IMR-90 (cell line): ENCODE measurements at regions not wholly inside any gene's neighbourhood (a gene's known extent, or its start where the extent isn't known, plus 50 kb on each side); places are given as distances from the start of the nearest gene placed in this dataset.

Experiments used
- ATAC-seq: fragments of 200-7000 bp; cut with Tn5 transposase; 2 replicates; pipeline ENCODE4 v1.9.1; 2020; ENCODE audit warnings: low read depth, mild to moderate bottlenecking, moderate library complexity
- BruUV-seq: library from RNA; stranded (reverse); fragments of 400-500 nt; replicated peaks from 2 replicates; lab custom pipeline; 2021; lab: Mats Ljungman, UMichigan
- CTCF ChIA-PET: fragments of 300-600 bp; formaldehyde crosslinking; extraction: SDS; loops from one replicate; lab custom pipeline; 2021; ENCODE audit warnings: antibody characterized with exemption; lab: Yijun Ruan, JAX
- POLR2A ChIA-PET: fragments of 300-600 bp; sonication (Branson Sonifier 250); formaldehyde crosslinking; loops from one replicate; lab custom pipeline; 2022; ENCODE audit warnings: antibody characterized with exemption; ENCODE audit not compliant: unreplicated experiment; lab: Charles Lee
- DNase-seq: peaks from one replicate; pipeline ENCODE4 v3.0.0; 2013
- H2AFZ ChIP-seq: replicated peaks from 2 replicates; pipeline ENCODE3; 2013; ENCODE audit warnings: low read length, mild to moderate bottlenecking; ENCODE audit not compliant: poor library complexity
- H2AK5ac ChIP-seq: 2 replicates; pipeline ENCODE4 v1.6.1; 2013; ENCODE audit warnings: low read depth, low read length, inconsistent platforms
- H2AK9ac ChIP-seq: replicated peaks from 2 replicates; pipeline ENCODE3; 2013; ENCODE audit warnings: mild to moderate bottlenecking, low read depth, low read length, moderate library complexity; ENCODE audit not compliant: poor library complexity
- H2BK120ac ChIP-seq: 2 replicates; pipeline ENCODE4 v1.6.1; 2013; ENCODE audit warnings: low read depth, low read length, inconsistent platforms
- H2BK15ac ChIP-seq: 3 replicates; pipeline ENCODE4 v1.6.1; 2013; ENCODE audit warnings: low read depth, low read length, inconsistent platforms
- H2BK20ac ChIP-seq: 2 replicates; pipeline ENCODE4 v1.6.1; 2013; ENCODE audit warnings: low read depth, mild to moderate bottlenecking, inconsistent platforms, low read length, moderate library complexity
- H2BK5ac ChIP-seq: 2 replicates; pipeline ENCODE4 v1.6.1; 2013; ENCODE audit warnings: mild to moderate bottlenecking, low read depth, low read length, inconsistent platforms; ENCODE audit not compliant: poor library complexity, severe bottlenecking
- H3K14ac ChIP-seq: replicated peaks from 2 replicates; pipeline ENCODE4 v1.6.1; 2013; ENCODE audit warnings: low read depth, low read length, inconsistent platforms
- H3K18ac ChIP-seq: 2 replicates; pipeline ENCODE4 v1.6.1; 2013; ENCODE audit warnings: low read depth, low read length, control low read depth
- H3K23ac ChIP-seq: 2 replicates; pipeline ENCODE4 v1.6.1; 2013; ENCODE audit warnings: low read depth, low read length, inconsistent platforms
- H3K27ac ChIP-seq: 2 replicates; pipeline ENCODE4 v1.5.1; 2013; ENCODE audit warnings: mild to moderate bottlenecking, control low read depth, low read length; ENCODE audit not compliant: insufficient read depth
- H3K27me3 ChIP-seq: 2 replicates; pipeline ENCODE4 v1.6.1; 2013; ENCODE audit warnings: low read length; ENCODE audit not compliant: control insufficient read depth, insufficient read depth
- H3K36me3 ChIP-seq: 2 replicates; pipeline ENCODE4 v1.6.1; 2013; ENCODE audit warnings: low read length, mixed read lengths; ENCODE audit not compliant: control insufficient read depth, insufficient read depth
- H3K4ac ChIP-seq: 2 replicates; pipeline ENCODE4 v1.6.1; 2013; ENCODE audit warnings: low read depth, low read length, inconsistent platforms
- H3K4me1 ChIP-seq: 2 replicates; pipeline ENCODE4 v1.6.1; 2013; ENCODE audit warnings: low read length, mixed read lengths; ENCODE audit not compliant: control insufficient read depth, insufficient read depth
- H3K4me2 ChIP-seq: 2 replicates; pipeline ENCODE4 v1.6.1; 2013; ENCODE audit warnings: low read depth, mild to moderate bottlenecking, control low read depth, low read length, moderate library complexity
- H3K4me3 ChIP-seq: 2 replicates; pipeline ENCODE4 v1.5.1; 2013; ENCODE audit warnings: low read depth, mild to moderate bottlenecking, control low read depth, low read length, moderate library complexity; ENCODE audit not compliant: insufficient read depth
- H3K56ac ChIP-seq: 2 replicates; pipeline ENCODE4 v1.6.1; 2013; ENCODE audit warnings: low read length, inconsistent platforms; ENCODE audit not compliant: insufficient read depth; ENCODE audit errors: extremely low read depth
- H3K79me1 ChIP-seq, 2 experiments: 2 replicates each; pipeline ENCODE4 v1.6.1; 2013; ENCODE audit warnings: low read length in 2 of 2, inconsistent platforms in 1 of 2, low read depth in 1 of 2
- H3K9ac ChIP-seq: 2 replicates; pipeline ENCODE4 v1.6.1; 2013; ENCODE audit warnings: low read depth, low read length, control low read depth
- H3K9me1 ChIP-seq: 2 replicates; pipeline ENCODE4 v1.6.1; 2013; ENCODE audit warnings: low read length, inconsistent platforms; ENCODE audit not compliant: insufficient read depth
- H3K9me3 ChIP-seq: 2 replicates; pipeline ENCODE4 v1.6.1; 2013; ENCODE audit warnings: low read length; ENCODE audit not compliant: control insufficient read depth, insufficient read depth
- H4K20me1 ChIP-seq: 2 replicates; pipeline ENCODE4 v1.6.1; 2013; ENCODE audit warnings: low read length, inconsistent platforms; ENCODE audit not compliant: insufficient read depth
- H4K5ac ChIP-seq: 2 replicates; pipeline ENCODE4 v1.6.1; 2013; ENCODE audit warnings: mild to moderate bottlenecking, low read depth, low read length, control low read depth
- H4K8ac ChIP-seq, 2 experiments: 2 replicates each; pipeline ENCODE4 v1.6.1; 2013; ENCODE audit warnings: low read depth in 2 of 2, low read length in 2 of 2, control low read depth in 1 of 2, inconsistent platforms in 1 of 2
- H4K91ac ChIP-seq: 2 replicates; pipeline ENCODE4 v1.6.1; 2013; ENCODE audit warnings: low read depth, low read length, inconsistent platforms; ENCODE audit not compliant: insufficient read depth
- CHD1 ChIP-seq: IDR thresholded peaks from 2 replicates; pipeline ENCODE4 v1.6.1; 2012; ENCODE audit warnings: low read depth, low read length, improper control_type of control experiment
- NFE2L2 ChIP-seq: fragments of 150-350 bp; IDR thresholded peaks from 2 replicates; pipeline ENCODE4 v1.6.1; 2016; ENCODE audit warnings: low read depth, mild to moderate bottlenecking, low read length
- POLR2A ChIP-seq: IDR thresholded peaks from 2 replicates; pipeline ENCODE4 v1.6.1; 2012; ENCODE audit warnings: mild to moderate bottlenecking, low read depth, low read length
- RCOR1 ChIP-seq: IDR thresholded peaks from 2 replicates; pipeline ENCODE4 v1.6.1; 2012; ENCODE audit warnings: mild to moderate bottlenecking, low read length, improper control_type of control experiment; ENCODE audit not compliant: insufficient replicate concordance
- RFX5 ChIP-seq: IDR thresholded peaks from 2 replicates; pipeline ENCODE4 v1.8.0; 2012; ENCODE audit warnings: low read depth, mild to moderate bottlenecking, low read length, moderate library complexity
- WGBS, 2 experiments: methylation state at CpG; one replicate each; pipeline versions ENCODE4 v1.1.5 to v1.1.7; 2013; ENCODE audit warnings: missing lambda C conversion rate in 2 of 2; ENCODE audit not compliant: insufficient read length in 1 of 2; ENCODE audit errors: extremely low coverage in 2 of 2; 5-methylcytosine and 5-hydroxymethylcytosine counted together
- dilution Hi-C: fragments of 300-500 bp; cut with HindIII; formaldehyde crosslinking; loops from one replicate; pipeline ENCODE4 v1.14.3; 2018; ENCODE audit warnings: low sequenced_read_pairs; ENCODE audit not compliant: unreplicated experiment
- in situ Hi-C: fragments of 300-500 bp; cut with MboI; formaldehyde crosslinking; loops from 3 replicates; pipeline ENCODE4 v1.14.3; 2019; ENCODE audit warnings: low sequenced_read_pairs, inconsistent platforms, mixed read lengths
- intact Hi-C: fragments of 100-400 bp; cut with micrococcal nuclease; formaldehyde crosslinking; loops from 2 replicates; pipeline ENCODE4 v1.10.0; 2022
- TF ChIP-seq, protein P1 (sequence below): fragments of 150-350 bp; IDR thresholded peaks from 2 replicates; pipeline ENCODE4 v1.6.1; 2016; ENCODE audit warnings: low read depth, mild to moderate bottlenecking, low read length, moderate library complexity, borderline replicate concordance

DNA sequence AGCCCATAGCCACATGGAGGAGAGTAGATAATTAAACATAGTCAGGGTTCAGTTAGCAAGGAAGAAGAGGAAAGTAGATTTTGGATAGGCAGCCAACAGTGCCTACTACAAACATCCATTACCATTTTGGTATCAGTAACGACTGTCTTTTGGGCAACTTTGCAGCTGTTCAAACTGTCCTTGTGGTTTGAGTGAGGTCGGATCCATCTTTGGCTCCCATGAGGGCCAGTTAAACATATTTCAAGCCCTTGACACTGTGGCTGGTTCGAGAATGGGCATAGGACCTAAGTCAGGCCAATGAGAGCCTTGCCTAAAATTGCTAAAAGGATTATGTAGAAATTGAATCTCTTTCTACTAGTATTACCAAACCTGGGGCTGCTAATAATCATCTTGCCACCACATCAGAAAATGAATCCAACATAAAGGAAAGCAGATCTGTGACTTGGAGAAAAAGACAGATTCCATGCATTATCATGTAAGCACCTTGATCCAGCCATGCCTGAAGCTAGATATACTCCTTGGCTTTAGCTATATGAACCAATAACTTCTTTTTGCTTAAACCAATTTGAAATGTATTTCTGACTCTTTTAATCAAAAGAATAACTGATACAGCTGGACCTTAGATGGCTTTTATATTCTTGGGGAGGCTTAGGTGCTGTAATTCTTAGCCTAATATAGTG, 75.0 kb upstream of the STAM2 start:
- Histone ChIP-seq H2BK20ac (no peak overlapping the region), H2AK9ac (no peak overlapping the region), H3K18ac (no peak overlapping the region), H4K91ac (no peak overlapping the region), H4K8ac (no peak overlapping the region), H3K14ac (no peak overlapping the region), H3K27ac (no peak overlapping the region), H2AFZ (no peak overlapping the region), H4K20me1 (no peaks in the 10 kb centered on the region), H3K4ac (no peak overlapping the region), H3K4me3 (no peak overlapping the region), H2BK5ac (no peak overlapping the region), H2AK5ac (no peak overlapping the region), H3K56ac (no peak overlapping the region), H3K9ac (no peak overlapping the region), H3K23ac (no peak overlapping the region), H3K9me1 (no peaks in the 10 kb centered on the region), H4K5ac (no peak overlapping the region), H3K27me3 (peaks cover 6% of the 10 kb centered on the region), H2BK15ac (no peak overlapping the region), H3K9me3 (no peaks in the 10 kb centered on the region), H3K36me3 (no peaks in the 10 kb centered on the region), H2BK120ac (no peak overlapping the region), H3K79me1 (no peaks in the 10 kb centered on the region), H3K4me2 (no peak overlapping the region), H3K4me1 (no peaks in the 10 kb centered on the region)
- BruUV-seq, result no TSS peak
- in situ Hi-C loops, result no loop called here
- dilution Hi-C loops, result no loop called here
- intact Hi-C loops, result no loop called here
- TF ChIP-seq POLR2A, result no peak
- TF ChIP-seq, protein P1, sequence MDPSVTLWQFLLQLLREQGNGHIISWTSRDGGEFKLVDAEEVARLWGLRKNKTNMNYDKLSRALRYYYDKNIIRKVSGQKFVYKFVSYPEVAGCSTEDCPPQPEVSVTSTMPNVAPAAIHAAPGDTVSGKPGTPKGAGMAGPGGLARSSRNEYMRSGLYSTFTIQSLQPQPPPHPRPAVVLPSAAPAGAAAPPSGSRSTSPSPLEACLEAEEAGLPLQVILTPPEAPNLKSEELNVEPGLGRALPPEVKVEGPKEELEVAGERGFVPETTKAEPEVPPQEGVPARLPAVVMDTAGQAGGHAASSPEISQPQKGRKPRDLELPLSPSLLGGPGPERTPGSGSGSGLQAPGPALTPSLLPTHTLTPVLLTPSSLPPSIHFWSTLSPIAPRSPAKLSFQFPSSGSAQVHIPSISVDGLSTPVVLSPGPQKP, result no peak
- TF ChIP-seq NFE2L2, result no peak
- TF ChIP-seq CHD1, result no peak
- no peak for TF ChIP-seq RFX5
- TF ChIP-seq RCOR1, result no peak
- POLR2A ChIA-PET, result no interaction called here
- DNase-seq (no peak), ATAC-seq (no peak)
- WGBS, 2 experiments, result 83% methylated on average over 1 of the region's 3 CpGs; no CpG with 5 or more reads in 1 of the 2 experiments
- CTCF ChIA-PET, result no interaction called here
